DND-41 (cell line): ENCODE measurements at regions not wholly inside any gene's neighbourhood (a gene's known extent, or its start where the extent isn't known, plus 50 kb on each side); places are given as distances from the start of the nearest gene placed in this dataset.

Source experiments
- EZH2 ChIP-seq: IDR thresholded peaks from 3 replicates; pipeline ENCODE4 v1.6.1; 2012; ENCODE audit warnings: borderline replicate concordance, low read depth, mild to moderate bottlenecking, moderate library complexity, low read length, inconsistent platforms; ENCODE audit not compliant: severe bottlenecking
- TF ChIP-seq, protein P1 (sequence below): IDR thresholded peaks from 2 replicates; pipeline ENCODE4 v1.5.1; 2012; ENCODE audit warnings: borderline replicate concordance, low read length, moderate library complexity, mild to moderate bottlenecking; ENCODE audit not compliant: poor library complexity, severe bottlenecking; ENCODE audit errors: extremely low read depth

DNA sequence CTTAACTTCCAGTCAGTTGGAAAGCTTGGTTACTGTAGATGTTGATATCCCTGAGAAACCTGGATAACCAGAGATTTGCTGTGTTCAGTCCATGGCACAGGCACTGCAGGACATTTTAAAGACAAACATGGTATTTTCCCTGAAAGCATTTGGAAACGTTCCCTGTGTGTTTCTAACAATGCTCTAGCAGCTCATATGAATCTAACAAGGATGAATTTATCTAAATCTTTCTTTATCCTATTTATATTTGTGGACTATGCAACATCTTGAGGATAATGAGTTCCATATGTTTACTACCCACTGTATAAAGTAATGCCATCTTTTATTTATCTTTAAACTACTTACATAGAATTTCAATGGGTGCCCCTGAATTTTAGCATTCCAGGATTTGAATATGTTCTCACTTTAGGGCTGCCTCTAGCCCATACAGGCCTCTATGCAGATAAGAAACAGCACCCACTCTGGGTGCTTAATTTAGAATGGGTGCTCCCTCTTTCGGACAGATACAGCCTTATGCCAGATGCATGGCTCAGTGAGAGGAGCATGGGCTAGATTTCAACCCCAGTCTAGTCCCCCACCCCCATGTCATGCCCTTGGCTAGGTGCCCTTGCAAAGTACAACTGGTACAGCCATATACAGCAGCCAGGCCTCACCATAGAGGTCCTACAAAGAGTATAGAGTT lies 50.6 kb upstream of the NEMP2 start:
- TF ChIP-seq, protein P1, sequence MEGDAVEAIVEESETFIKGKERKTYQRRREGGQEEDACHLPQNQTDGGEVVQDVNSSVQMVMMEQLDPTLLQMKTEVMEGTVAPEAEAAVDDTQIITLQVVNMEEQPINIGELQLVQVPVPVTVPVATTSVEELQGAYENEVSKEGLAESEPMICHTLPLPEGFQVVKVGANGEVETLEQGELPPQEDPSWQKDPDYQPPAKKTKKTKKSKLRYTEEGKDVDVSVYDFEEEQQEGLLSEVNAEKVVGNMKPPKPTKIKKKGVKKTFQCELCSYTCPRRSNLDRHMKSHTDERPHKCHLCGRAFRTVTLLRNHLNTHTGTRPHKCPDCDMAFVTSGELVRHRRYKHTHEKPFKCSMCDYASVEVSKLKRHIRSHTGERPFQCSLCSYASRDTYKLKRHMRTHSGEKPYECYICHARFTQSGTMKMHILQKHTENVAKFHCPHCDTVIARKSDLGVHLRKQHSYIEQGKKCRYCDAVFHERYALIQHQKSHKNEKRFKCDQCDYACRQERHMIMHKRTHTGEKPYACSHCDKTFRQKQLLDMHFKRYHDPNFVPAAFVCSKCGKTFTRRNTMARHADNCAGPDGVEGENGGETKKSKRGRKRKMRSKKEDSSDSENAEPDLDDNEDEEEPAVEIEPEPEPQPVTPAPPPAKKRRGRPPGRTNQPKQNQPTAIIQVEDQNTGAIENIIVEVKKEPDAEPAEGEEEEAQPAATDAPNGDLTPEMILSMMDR: no peak
- TF ChIP-seq EZH2: no peak
